Left lobe of liver (tissue), 2 donors: ENCODE measurements at regions not wholly inside any gene's neighbourhood (a gene's known extent, or its start where the extent isn't known, plus 50 kb on each side); places are given as distances from the start of the nearest gene placed in this dataset.

Experiments used
- ATAC-seq: fragments of 200-7000 bp; cut with Tn5 transposase; one replicate; pipeline ENCODE4 v1.9.1; 2020; ENCODE audit warnings: mild to moderate bottlenecking, moderate library complexity
- DNase-seq: peaks from one replicate; pipeline ENCODE4 v3.0.0-alpha.2; 2020; ENCODE audit warnings: low spot score
- donor health status: DM: no; HTN: no; CAD: no; lungs with moderate emphysema.
- donor health status: DM: no; HTN: yes; CAD: no.

- ATAC-seq, result no peak
- no peak for DNase-seq
Observed at GRCh38 chr18:23341383-23341782, 111.7 kb upstream of the RIOK3 start.

- DNase-seq (no peak), ATAC-seq (no peak)
Observed at GRCh38 chr18:23341983-23342382, 111.1 kb upstream of the RIOK3 start.

GRCh38 chr18:23342506-23342905 is 110.6 kb upstream of the RIOK3 start:
- no peak for ATAC-seq

GRCh38 chr18:23350188-23350587 is 102.9 kb upstream of the RIOK3 start:
- DNase-seq, result no peak
- no peak for ATAC-seq

More at GRCh38 chr18:23342506-23342905, 110.6 kb upstream of the RIOK3 start:
- DNase-seq, result no peak

GRCh38 chr18:23351521-23351920 is 101.6 kb upstream of the RIOK3 start:
- no peak for ATAC-seq
- no peak for DNase-seq

- no peak for ATAC-seq
- DNase-seq, result no peak
Observed at GRCh38 chr18:23352042-23352441, 101.0 kb upstream of the RIOK3 start.

GRCh38 chr18:23353459-23353858 is 99.6 kb upstream of the RIOK3 start:
- no peak for DNase-seq
- no peak for ATAC-seq

DNA sequence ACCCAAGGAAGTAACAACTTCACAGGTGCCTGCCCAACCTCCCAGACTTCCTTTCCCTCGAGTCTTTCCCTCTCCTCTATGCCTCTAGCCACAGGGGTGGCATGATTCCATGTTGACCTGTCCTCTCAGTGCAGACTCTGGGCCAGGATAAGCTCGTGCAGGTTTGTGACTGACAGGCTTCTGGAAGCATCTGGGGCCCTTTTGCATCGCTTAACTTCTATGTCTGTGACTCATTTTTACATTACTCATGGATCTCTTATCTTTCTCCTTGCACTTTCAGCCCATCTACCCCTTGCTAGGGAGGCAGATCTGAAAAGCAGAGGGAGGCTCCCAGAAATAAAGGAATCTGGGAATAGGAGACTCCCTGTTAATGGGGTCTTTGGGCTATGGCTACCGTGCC is 98.5 kb upstream of the RIOK3 start:
- DNase-seq (no peak), ATAC-seq (no peak)

GRCh38 chr18:23355206-23355605 is 97.9 kb upstream of the RIOK3 start:
- ATAC-seq, result no peak
- no peak for DNase-seq

DNA sequence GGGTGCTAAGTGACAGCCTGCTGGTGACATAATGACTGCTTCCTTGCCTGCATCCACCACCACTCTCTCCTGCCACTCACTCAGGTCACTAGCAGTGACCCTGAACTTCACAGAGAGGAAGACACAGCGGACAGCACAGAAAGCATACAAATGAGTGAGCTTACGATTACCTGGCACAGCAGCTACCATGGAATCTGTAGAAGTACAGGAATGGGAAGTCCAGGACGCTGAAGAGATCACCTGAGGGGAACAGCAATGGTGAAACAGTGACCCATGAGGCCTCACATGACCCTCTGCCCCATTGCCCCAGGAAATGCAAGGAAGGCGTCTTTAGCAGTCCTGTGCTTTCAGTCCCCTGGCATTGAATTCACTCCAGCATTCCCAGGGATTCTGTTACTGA is 96.7 kb upstream of the RIOK3 start:
- peak; percentile 5 for ATAC-seq
- no peak for DNase-seq

GRCh38 chr18:23356915-23357601 is 96.0 kb upstream of the RIOK3 start:
- DNase-seq (no peak), ATAC-seq (peak; percentile 54)

DNA sequence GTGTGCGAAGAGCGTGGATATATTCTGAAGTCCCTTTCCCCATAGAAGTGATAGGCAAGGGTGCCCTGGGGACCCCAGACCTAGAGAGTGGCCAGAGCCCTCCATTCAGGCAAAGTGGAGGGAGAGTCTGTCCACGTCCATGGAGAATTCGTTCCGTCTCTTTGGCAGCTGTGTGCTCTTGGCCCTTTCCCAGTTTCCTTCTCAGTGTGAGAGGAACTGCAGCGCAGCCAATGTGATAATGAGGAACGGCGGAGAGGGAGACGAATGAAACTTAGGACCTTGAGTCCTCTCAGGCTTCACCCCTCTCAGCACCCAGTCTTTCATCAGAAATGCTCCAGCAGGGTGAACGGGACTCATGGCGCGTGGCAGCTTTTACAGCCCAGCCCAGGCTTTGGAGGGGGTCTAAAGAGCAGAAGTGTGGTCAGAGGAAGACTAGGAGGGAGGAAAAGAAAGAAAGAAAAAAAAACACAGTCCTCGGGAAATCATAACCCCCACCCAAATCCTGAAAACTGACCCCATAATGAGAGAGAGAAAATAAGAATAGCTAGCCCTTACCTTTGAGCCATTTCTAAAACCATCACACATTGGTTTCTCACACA is 95.0 kb upstream of the RIOK3 start:
- ATAC-seq (peak; percentile 72), DNase-seq (peak; percentile 73)

- ATAC-seq, result no peak
- no peak for DNase-seq
Observed at GRCh38 chr18:23359421-23359820, 93.7 kb upstream of the RIOK3 start.

- no peak for DNase-seq
- no peak for ATAC-seq
Observed at GRCh38 chr18:23363865-23364570, 89.1 kb upstream of the RIOK3 start.

DNA sequence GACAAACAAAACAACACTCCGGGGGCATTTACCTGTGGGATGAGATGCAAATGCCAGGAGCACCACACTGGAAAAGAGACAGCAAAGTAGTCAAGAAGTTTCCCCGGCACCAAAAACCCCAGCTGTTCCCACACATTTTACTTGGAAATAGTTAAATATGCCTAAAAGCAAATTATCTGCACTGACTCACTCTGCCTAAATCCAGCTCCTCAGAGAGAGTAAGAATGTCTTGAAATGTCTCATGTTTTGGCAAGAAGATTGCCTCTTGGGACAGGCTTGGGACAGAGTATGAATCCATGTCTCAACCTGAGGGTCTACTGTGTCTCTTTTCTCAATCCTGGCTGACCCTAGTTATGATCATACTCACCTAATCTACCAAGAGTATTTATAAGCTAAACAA is 87.5 kb upstream of the RIOK3 start:
- ATAC-seq (no peak), DNase-seq (no peak)

DNA sequence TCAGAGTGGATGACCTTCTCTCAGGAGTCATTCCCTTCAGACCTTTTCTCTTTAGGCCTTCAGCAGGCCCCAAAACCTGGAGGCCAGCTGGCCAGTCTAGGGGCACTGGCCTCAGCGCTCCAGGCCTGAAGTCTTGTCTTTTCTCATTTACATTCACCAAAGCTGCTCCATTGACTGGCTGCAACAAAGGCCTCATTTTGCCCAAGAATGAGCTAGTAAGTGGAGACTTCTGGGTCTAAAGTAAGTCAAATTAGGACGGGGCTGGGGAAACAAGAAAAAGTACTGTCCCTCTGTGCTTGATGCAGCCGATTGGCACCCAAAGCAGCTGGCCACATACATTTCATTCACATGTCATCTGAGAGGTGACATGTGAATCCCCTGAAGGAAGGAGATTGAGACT is 83.8 kb upstream of the RIOK3 start:
- DNase-seq (no peak), ATAC-seq (no peak)

GRCh38 chr18:23373570-23373969 is 79.5 kb upstream of the RIOK3 start:
- DNase-seq (no peak), ATAC-seq (no peak)

DNA sequence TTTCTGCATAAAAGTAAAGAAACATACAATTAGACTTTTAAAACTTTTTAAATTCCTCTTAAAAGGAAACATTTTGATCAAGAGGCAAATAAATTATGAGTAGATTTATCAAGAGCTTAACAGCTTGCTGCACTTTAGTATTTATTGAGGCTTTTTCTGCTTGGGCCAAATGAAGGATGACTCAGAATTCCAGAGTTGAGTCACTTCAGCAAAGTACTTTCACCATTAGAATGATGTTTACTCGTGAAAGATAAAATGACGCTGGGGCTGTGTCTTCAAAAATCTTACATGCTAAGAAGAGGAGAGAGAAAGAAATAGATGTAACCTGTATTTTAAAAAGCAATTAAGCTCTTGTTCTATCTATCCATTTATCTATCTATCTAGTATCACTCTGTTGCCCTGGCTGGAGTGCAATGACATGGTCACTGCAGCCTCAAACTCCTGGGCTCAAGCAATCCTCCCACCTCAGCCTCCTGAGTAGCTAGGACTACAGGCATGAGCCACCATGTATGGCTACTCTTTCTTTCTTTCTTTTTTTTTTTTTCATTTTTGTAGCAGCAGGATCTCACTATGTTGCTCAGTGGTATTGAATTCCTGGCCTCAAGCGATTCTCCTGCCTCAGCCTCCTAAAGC is 75.3 kb upstream of the RIOK3 start:
- DNase-seq, result no peak

GRCh38 chr18:23378302-23378686 is 74.8 kb upstream of the RIOK3 start:
- ATAC-seq, result peak; percentile 34
- no peak for DNase-seq

More for the DNA sequence above, 75.3 kb upstream of the RIOK3 start:
- ATAC-seq, result no peak

DNA sequence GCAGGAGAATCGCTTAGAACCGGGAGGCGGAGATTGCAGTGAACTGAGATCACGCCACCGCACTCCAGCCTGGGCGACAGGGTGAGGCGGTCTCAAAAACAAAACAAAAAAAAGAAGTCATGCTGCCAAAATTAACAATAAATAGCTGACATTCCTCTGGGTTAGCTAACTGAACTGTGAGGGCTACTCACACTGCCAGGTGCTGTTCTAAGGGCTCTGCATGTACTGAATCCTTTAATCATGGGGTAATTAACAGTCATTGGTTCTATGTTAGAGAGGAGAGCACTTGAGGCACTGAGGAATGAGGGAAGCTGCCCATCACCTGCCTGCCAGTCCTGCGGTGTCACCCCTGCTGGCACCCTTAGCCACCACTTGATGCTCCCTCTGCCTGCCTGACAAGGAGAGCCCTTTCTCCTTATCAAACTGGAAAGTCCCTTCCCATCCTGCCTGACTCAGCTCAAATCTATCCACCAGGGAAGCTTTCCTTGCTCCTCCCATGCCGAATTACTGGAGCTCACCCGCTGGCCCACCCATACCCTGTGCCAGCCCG is 73.0 kb upstream of the RIOK3 start:
- no peak for ATAC-seq
- DNase-seq, result no peak

GRCh38 chr18:23380817-23381216 is 72.3 kb upstream of the RIOK3 start:
- no peak for ATAC-seq
- DNase-seq, result no peak

- DNase-seq (no peak), ATAC-seq (no peak)
Observed at GRCh38 chr18:23383494-23383893, 69.6 kb upstream of the RIOK3 start.
